ENCODE measurements at regions not wholly inside any gene's neighbourhood (a gene's known extent, or its start where the extent isn't known, plus 50 kb on each side); places are given as distances from the start of the nearest gene placed in this dataset.

DNA sequence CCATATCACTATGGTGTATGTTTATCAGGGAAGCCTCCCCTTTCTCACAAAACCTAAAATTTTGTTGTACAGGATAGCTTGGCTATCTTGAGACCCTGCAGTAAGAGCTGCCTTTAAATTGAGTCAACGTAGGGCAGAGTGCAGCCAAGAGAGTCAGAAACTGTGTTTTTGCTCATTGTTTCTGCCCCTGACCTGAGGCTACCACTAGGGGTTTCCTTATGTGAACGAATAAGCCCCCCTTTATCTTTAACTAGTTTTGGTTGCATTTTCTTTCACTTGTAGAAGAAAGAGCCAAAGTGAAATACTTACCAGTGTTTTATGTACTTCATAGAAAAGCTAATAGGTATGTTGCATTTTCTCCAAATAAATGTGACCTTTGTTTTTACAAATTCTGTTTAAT is 149.9 kb upstream of the TMC3 start:
- TF ChIP-seq, protein P1, sequence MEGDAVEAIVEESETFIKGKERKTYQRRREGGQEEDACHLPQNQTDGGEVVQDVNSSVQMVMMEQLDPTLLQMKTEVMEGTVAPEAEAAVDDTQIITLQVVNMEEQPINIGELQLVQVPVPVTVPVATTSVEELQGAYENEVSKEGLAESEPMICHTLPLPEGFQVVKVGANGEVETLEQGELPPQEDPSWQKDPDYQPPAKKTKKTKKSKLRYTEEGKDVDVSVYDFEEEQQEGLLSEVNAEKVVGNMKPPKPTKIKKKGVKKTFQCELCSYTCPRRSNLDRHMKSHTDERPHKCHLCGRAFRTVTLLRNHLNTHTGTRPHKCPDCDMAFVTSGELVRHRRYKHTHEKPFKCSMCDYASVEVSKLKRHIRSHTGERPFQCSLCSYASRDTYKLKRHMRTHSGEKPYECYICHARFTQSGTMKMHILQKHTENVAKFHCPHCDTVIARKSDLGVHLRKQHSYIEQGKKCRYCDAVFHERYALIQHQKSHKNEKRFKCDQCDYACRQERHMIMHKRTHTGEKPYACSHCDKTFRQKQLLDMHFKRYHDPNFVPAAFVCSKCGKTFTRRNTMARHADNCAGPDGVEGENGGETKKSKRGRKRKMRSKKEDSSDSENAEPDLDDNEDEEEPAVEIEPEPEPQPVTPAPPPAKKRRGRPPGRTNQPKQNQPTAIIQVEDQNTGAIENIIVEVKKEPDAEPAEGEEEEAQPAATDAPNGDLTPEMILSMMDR (IDR thresholded peaks at IDR 0.05), result no peak
- TF ChIP-seq EP300 (IDR thresholded peaks at IDR 0.05), result no peak
- TF ChIP-seq POLR2A (IDR thresholded peaks at IDR 0.05), result no peak
